Body of pancreas (tissue), 4 donors: ENCODE measurements at regions not wholly inside any gene's neighbourhood (a gene's known extent, or its start where the extent isn't known, plus 50 kb on each side); places are given as distances from the start of the nearest gene placed in this dataset.

ENCODE experiments used
- ATAC-seq: fragments of 150-250 bp; one replicate; pipeline ENCODE4 v1.9.1; 2016
- DNase-seq, 4 donors: peaks; one replicate each; pipeline ENCODE4 v3.0.0-alpha.2; 2019
- H3K27ac ChIP-seq, 4 donors: fragments of 200-600 bp; sonication (generic); 1 replicate in 3 of 4; 2 replicates in 1 of 4; pipeline versions ENCODE4 v1.5.1 to v1.6.1; 2016 to 2019; ENCODE audit warnings: mild to moderate bottlenecking in 1 of 4, mixed read lengths in 1 of 4, moderate library complexity in 1 of 4
- H3K27me3 ChIP-seq, 2 donors: fragments of 200-600 bp; sonication (generic); one replicate each; pipeline ENCODE4 v1.6.0; 2016; ENCODE audit warnings: mild to moderate bottlenecking in 1 of 2
- H3K36me3 ChIP-seq, 2 donors: fragments of 200-600 bp; sonication (generic); replicated peaks in 1 of 2; 2 replicates each; pipeline ENCODE4 v1.5.1; 2016; ENCODE audit warnings: low read depth in 2 of 2; ENCODE audit not compliant: insufficient read depth in 1 of 2
- H3K4me1 ChIP-seq: fragments of 200-600 bp; sonication (generic); one replicate; pipeline ENCODE4 v1.6.0; 2016
- H3K4me3 ChIP-seq, 2 donors: fragments of 200-600 bp; sonication (generic); 1 replicate in 1 of 2; 2 replicates in 1 of 2; pipeline ENCODE4 v1.5.1; 2016 to 2019
- H3K9me3 ChIP-seq, 3 donors: fragments of 200-600 bp; sonication (generic); 1 replicate in 2 of 3; 2 replicates in 1 of 3; pipeline ENCODE4 v1.5.1; 2016
- CTCF ChIP-seq, 7 experiments: fragments of 450-650 bp in 4 of 7; fragments of 200-600 bp in 3 of 7; sonication (generic) in 3 of 7; IDR thresholded peaks; one replicate each; pipeline ENCODE4 v1.5.1; 2016 to 2019; ENCODE audit warnings: antibody characterized with exemption in 7 of 7
- POLR2A ChIP-seq, 3 donors: fragments of 450-650 bp; IDR thresholded peaks; one replicate each; pipeline ENCODE4 v1.6.1; 2016; ENCODE audit warnings: antibody characterized with exemption in 3 of 3, mild to moderate bottlenecking in 2 of 3
- whole genome bisulfite sequencing, 2 donors: methylation state at CpG; one replicate each; pipeline ENCODE4 v1.1.5; 2017; 5-methylcytosine and 5-hydroxymethylcytosine counted together
- intact Hi-C: fragments of 100-400 bp; cut with DNase I; formaldehyde crosslinking; loops from one replicate; pipeline ENCODE4 v1.15.1; 2023

GRCh38 chr4:65021149-65021548 lies 611.9 kb upstream of the TECRL start:
- intact Hi-C loops: no loop called here
- DNase-seq (no peak), ATAC-seq (no peak)
- Histone ChIP-seq H3K27ac (no peak overlapping the region), H3K4me1 (no peaks in the 10 kb centered on the region), H3K27me3 (no peaks in the 10 kb centered on the region), H3K36me3 (no peaks in the 10 kb centered on the region), H3K4me3 (no peak overlapping the region), H3K9me3 (no peaks in the 10 kb centered on the region)
- 69 to 81% methylated on average over 2 of the region's 2 CpGs for WGBS, 2 donors
- TF ChIP-seq POLR2A (IDR thresholded peaks at IDR 0.05) (no peak), CTCF (IDR thresholded peaks at IDR 0.05) (no peak)

- TF ChIP-seq CTCF (IDR thresholded peaks at IDR 0.05) (no peak), POLR2A (IDR thresholded peaks at IDR 0.05) (no peak)
- H3K36me3 ChIP-seq: no peaks in the 10 kb centered on the region
- ATAC-seq: no peak
Measured at GRCh38 chr4:65019775-65020174, 610.5 kb upstream of the TECRL start.

GRCh38 chr4:65018313-65018712 lies 609.1 kb upstream of the TECRL start:
- 92 to 93% methylated on average over 1 of the region's 1 CpG for WGBS, 2 donors
- intact Hi-C loops: no loop called here

More at GRCh38 chr4:65019775-65020174, 610.5 kb upstream of the TECRL start:
- H3K4me3 ChIP-seq: no peak overlapping the region
- intact Hi-C loops: no loop called here
- WGBS, 2 donors: 56 to 64% methylated on average over 3 of the region's 3 CpGs
- no peaks in the 10 kb centered on the region for H3K4me1 ChIP-seq
- DNase-seq: no peak
- H3K27ac ChIP-seq: no peak overlapping the region
- H3K27me3 ChIP-seq: no peaks in the 10 kb centered on the region
- no peaks in the 10 kb centered on the region for H3K9me3 ChIP-seq

GRCh38 chr4:65014078-65014477 lies 604.8 kb upstream of the TECRL start:
- no peaks in the 10 kb centered on the region for H3K4me1 ChIP-seq
- intact Hi-C loops: no loop called here
- H3K4me3 ChIP-seq: no peak overlapping the region
- H3K27ac ChIP-seq: no peak overlapping the region
- 67 to 70% methylated on average over 4 of the region's 4 CpGs for WGBS, 2 donors
- TF ChIP-seq CTCF (IDR thresholded peaks at IDR 0.05): no peak
- no peak for TF ChIP-seq POLR2A (IDR thresholded peaks at IDR 0.05)
- no peak for ATAC-seq
- H3K9me3 ChIP-seq: no peaks in the 10 kb centered on the region
- DNase-seq: peak in 1 of 4 donors; percentile 4
- H3K27me3 ChIP-seq: no peaks in the 10 kb centered on the region
- H3K36me3 ChIP-seq: no peaks in the 10 kb centered on the region

More at GRCh38 chr4:65018313-65018712, 609.1 kb upstream of the TECRL start:
- H3K9me3 ChIP-seq: no peaks in the 10 kb centered on the region
- ATAC-seq (no peak), DNase-seq (no peak)
- no peaks in the 10 kb centered on the region for H3K27me3 ChIP-seq
- H3K27ac ChIP-seq: no peak overlapping the region
- H3K4me1 ChIP-seq: no peaks in the 10 kb centered on the region
- no peaks in the 10 kb centered on the region for H3K36me3 ChIP-seq
- H3K4me3 ChIP-seq: no peak overlapping the region
- TF ChIP-seq POLR2A (IDR thresholded peaks at IDR 0.05) (no peak), CTCF (IDR thresholded peaks at IDR 0.05) (no peak)

GRCh38 chr4:65007841-65008439 lies 598.7 kb upstream of the TECRL start:
- no peak for ATAC-seq

More at GRCh38 chr4:65007841-65008439, 598.7 kb upstream of the TECRL start:
- TF ChIP-seq CTCF (IDR thresholded peaks at IDR 0.05): peak in 6 of 7 experiments; percentile 58 to 70 (median 64)
- TF ChIP-seq POLR2A (IDR thresholded peaks at IDR 0.05): no peak
- WGBS, 2 donors: 31% methylated on average over 5 of the region's 5 CpGs
- Histone ChIP-seq H3K36me3 (no peaks in the 10 kb centered on the region), H3K27ac (no peak overlapping the region), H3K27me3 (no peaks in the 10 kb centered on the region), H3K4me3 (no peak overlapping the region), H3K4me1 (no peaks in the 10 kb centered on the region), H3K9me3 (no peaks in the 10 kb centered on the region)
- intact Hi-C loops: no loop called here
- peak; percentile 13 to 24 (median 18) for DNase-seq
